GM23338 (cell line): ENCODE measurements at regions not wholly inside any gene's neighbourhood (a gene's known extent, or its start where the extent isn't known, plus 50 kb on each side); places are given as distances from the start of the nearest gene placed in this dataset.

ENCODE experiments used
- ATAC-seq: fragments of 200-7000 bp; cut with Tn5 transposase; 3 replicates; pipeline ENCODE4 v1.9.1; 2020
- DNase-seq: peaks from one replicate; pipeline ENCODE4 v3.0.0-alpha.2; 2015; ENCODE audit warnings: low spot score
- H2AFZ ChIP-seq: fragments of 200-600 bp; sonication (generic); 2 replicates; pipeline ENCODE4 v1.8.0; 2016; ENCODE audit warnings: antibody characterized with exemption, mild to moderate bottlenecking, moderate library complexity
- H3F3A ChIP-seq: fragments of 200-600 bp; sonication (generic); replicated peaks from 2 replicates; pipeline ENCODE4 v1.8.0; 2017; ENCODE audit warnings: antibody characterized with exemption, mixed run types, low read depth
- H3K27ac ChIP-seq: fragments of 200-600 bp; sonication (generic); 2 replicates; pipeline ENCODE4 v1.6.1; 2016; ENCODE audit warnings: low read depth
- H3K27me3 ChIP-seq: fragments of 200-600 bp; sonication (generic); 2 replicates; pipeline ENCODE4 v1.8.0; 2016; ENCODE audit warnings: mild to moderate bottlenecking, mixed run types, moderate library complexity; ENCODE audit not compliant: insufficient read depth
- H3K36me3 ChIP-seq: fragments of 200-600 bp; sonication (generic); 2 replicates; pipeline ENCODE4 v1.8.0; 2016; ENCODE audit warnings: mild to moderate bottlenecking; ENCODE audit not compliant: insufficient read depth
- H3K4me1 ChIP-seq: fragments of 200-600 bp; sonication (generic); 2 replicates; pipeline ENCODE4 v1.8.0; 2016; ENCODE audit warnings: mild to moderate bottlenecking, moderate library complexity; ENCODE audit not compliant: insufficient read depth
- H3K4me2 ChIP-seq: fragments of 200-600 bp; sonication (generic); 2 replicates; pipeline ENCODE4 v1.7.1; 2017; ENCODE audit warnings: mixed run types
- H3K4me3 ChIP-seq: fragments of 200-600 bp; sonication (generic); 2 replicates; pipeline ENCODE4 v1.6.1; 2016; ENCODE audit warnings: mixed run types
- H3K79me2 ChIP-seq: fragments of 200-600 bp; sonication (generic); replicated peaks from 2 replicates; pipeline ENCODE4 v1.8.0; 2017; ENCODE audit warnings: mild to moderate bottlenecking; ENCODE audit not compliant: insufficient read depth
- H3K9me2 ChIP-seq: fragments of 200-600 bp; sonication (generic); 2 replicates; pipeline ENCODE4 v1.8.0; 2017; ENCODE audit not compliant: insufficient read depth
- H4K20me1 ChIP-seq: fragments of 200-600 bp; sonication (generic); replicated peaks from 2 replicates; pipeline ENCODE4 v1.8.0; 2017; ENCODE audit warnings: mild to moderate bottlenecking; ENCODE audit not compliant: insufficient read depth
- H3K27ac Mint-ChIP-seq: 2 replicates; pipeline ENCODE4 v1.8.0; 2020; ENCODE audit warnings: inconsistent platforms, mild to moderate bottlenecking, moderate library complexity, mixed read lengths
- H3K27me3 Mint-ChIP-seq: 3 replicates; pipeline ENCODE4 v1.8.0; 2022; ENCODE audit warnings: low read depth, mild to moderate bottlenecking, moderate library complexity, mixed read lengths, inconsistent platforms; ENCODE audit not compliant: insufficient read depth, poor library complexity
- H3K36me3 Mint-ChIP-seq: 3 replicates; pipeline ENCODE4 v1.8.0; 2021; ENCODE audit warnings: low read depth, mild to moderate bottlenecking, inconsistent platforms, moderate library complexity, mixed read lengths
- H3K4me1 Mint-ChIP-seq: 3 replicates; pipeline ENCODE4 v1.8.0; 2020; ENCODE audit warnings: mild to moderate bottlenecking, inconsistent platforms, mixed read lengths
- H3K4me3 Mint-ChIP-seq: 3 replicates; pipeline ENCODE4 v1.8.0; 2021; ENCODE audit warnings: moderate library complexity, mild to moderate bottlenecking, inconsistent platforms, mixed read lengths
- H3K9me3 Mint-ChIP-seq: 3 replicates; pipeline ENCODE4 v1.8.0; 2020; ENCODE audit warnings: moderate library complexity, mild to moderate bottlenecking, inconsistent platforms, mixed read lengths
- CREB1 ChIP-seq: fragments of 250-450 bp; sonication (Bioruptor Pico); IDR thresholded peaks from 2 replicates; pipeline ENCODE4 v1.5.0; 2020; ENCODE audit warnings: low read depth, mild to moderate bottlenecking, moderate library complexity
- EZH2 ChIP-seq: fragments of 200-600 bp; sonication (generic); IDR thresholded peaks from one replicate; pipeline ENCODE4 v1.8.0; 2017; ENCODE audit warnings: antibody characterized with exemption, mild to moderate bottlenecking, low read depth; ENCODE audit not compliant: unreplicated experiment
- EZH2phosphoT487 ChIP-seq: fragments of 200-600 bp; sonication (generic); IDR thresholded peaks from one replicate; pipeline ENCODE4 v1.8.1; 2018; ENCODE audit warnings: antibody characterized with exemption; ENCODE audit not compliant: unreplicated experiment
- POLR2AphosphoS5 ChIP-seq: IDR thresholded peaks from 2 replicates; pipeline ENCODE4 v1.6.1; 2016; ENCODE audit warnings: antibody characterized with exemption, low read depth
- ZNF331 ChIP-seq: fragments of 250-450 bp; sonication (Bioruptor Pico); IDR thresholded peaks from 2 replicates; pipeline ENCODE4 v1.5.0; 2020; ENCODE audit warnings: low read depth, mild to moderate bottlenecking, moderate library complexity
- TF ChIP-seq, protein P1 (sequence below): IDR thresholded peaks from one replicate; pipeline ENCODE4 v1.6.1; 2018; ENCODE audit warnings: antibody characterized with exemption; ENCODE audit not compliant: unreplicated experiment
- TF ChIP-seq, protein P2 (sequence below): fragments of 250-450 bp; sonication (Bioruptor Pico); IDR thresholded peaks from 2 replicates; pipeline ENCODE4 v1.5.0; 2020; ENCODE audit warnings: mild to moderate bottlenecking, moderate library complexity

DNA sequence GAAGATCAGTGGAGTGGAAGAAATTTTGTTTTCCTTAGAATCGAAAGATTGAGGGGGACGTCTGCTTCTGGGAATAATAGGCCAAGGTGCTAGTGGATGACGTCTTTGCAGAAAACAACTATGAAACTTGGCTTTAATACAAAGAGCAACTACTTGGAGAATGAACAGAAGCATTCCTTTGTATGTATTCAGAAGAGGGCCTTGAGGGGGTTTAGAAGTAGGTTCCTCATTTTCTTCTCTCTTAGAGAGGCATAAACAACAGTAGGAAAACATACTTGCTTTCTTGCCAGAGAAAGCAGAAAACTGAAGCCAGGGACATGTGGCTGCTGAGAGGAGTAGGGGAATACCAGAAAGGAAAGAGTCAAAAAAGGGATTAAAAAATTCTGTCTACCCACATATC is 167.8 kb downstream of the ZNF330 start:
- no peaks in the 10 kb centered on the region for H3K4me1 Mint-ChIP-seq
- H3K9me3 Mint-ChIP-seq: no peaks in the 10 kb centered on the region; the same call in 2 of the 3 replicates
- Histone ChIP-seq H3K27me3 (no peaks in the 10 kb centered on the region), H3K27ac (no peak overlapping the region), H3K79me2 (no peaks in the 10 kb centered on the region), H3K4me3 (no peak overlapping the region), H3K4me2 (no peak overlapping the region), H3K9me2 (no peaks in the 10 kb centered on the region), H3F3A (no peaks in the 10 kb centered on the region), H2AFZ (no peak overlapping the region), H3K4me1 (no peaks in the 10 kb centered on the region), H4K20me1 (no peaks in the 10 kb centered on the region), H3K36me3 (no peaks in the 10 kb centered on the region)
- H3K4me3 Mint-ChIP-seq: no peak overlapping the region
- ATAC-seq: no peak
- H3K36me3 Mint-ChIP-seq: no peaks in the 10 kb centered on the region
- TF ChIP-seq EZH2 (no peak), POLR2AphosphoS5 (no peak), ZNF331 (CRISPR knock-in tag) (no peak), EZH2phosphoT487 (no peak), CREB1 (CRISPR knock-in tag) (no peak)
- TF ChIP-seq, protein P1, sequence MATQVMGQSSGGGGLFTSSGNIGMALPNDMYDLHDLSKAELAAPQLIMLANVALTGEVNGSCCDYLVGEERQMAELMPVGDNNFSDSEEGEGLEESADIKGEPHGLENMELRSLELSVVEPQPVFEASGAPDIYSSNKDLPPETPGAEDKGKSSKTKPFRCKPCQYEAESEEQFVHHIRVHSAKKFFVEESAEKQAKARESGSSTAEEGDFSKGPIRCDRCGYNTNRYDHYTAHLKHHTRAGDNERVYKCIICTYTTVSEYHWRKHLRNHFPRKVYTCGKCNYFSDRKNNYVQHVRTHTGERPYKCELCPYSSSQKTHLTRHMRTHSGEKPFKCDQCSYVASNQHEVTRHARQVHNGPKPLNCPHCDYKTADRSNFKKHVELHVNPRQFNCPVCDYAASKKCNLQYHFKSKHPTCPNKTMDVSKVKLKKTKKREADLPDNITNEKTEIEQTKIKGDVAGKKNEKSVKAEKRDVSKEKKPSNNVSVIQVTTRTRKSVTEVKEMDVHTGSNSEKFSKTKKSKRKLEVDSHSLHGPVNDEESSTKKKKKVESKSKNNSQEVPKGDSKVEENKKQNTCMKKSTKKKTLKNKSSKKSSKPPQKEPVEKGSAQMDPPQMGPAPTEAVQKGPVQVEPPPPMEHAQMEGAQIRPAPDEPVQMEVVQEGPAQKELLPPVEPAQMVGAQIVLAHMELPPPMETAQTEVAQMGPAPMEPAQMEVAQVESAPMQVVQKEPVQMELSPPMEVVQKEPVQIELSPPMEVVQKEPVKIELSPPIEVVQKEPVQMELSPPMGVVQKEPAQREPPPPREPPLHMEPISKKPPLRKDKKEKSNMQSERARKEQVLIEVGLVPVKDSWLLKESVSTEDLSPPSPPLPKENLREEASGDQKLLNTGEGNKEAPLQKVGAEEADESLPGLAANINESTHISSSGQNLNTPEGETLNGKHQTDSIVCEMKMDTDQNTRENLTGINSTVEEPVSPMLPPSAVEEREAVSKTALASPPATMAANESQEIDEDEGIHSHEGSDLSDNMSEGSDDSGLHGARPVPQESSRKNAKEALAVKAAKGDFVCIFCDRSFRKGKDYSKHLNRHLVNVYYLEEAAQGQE: no peak
- TF ChIP-seq, protein P2, sequence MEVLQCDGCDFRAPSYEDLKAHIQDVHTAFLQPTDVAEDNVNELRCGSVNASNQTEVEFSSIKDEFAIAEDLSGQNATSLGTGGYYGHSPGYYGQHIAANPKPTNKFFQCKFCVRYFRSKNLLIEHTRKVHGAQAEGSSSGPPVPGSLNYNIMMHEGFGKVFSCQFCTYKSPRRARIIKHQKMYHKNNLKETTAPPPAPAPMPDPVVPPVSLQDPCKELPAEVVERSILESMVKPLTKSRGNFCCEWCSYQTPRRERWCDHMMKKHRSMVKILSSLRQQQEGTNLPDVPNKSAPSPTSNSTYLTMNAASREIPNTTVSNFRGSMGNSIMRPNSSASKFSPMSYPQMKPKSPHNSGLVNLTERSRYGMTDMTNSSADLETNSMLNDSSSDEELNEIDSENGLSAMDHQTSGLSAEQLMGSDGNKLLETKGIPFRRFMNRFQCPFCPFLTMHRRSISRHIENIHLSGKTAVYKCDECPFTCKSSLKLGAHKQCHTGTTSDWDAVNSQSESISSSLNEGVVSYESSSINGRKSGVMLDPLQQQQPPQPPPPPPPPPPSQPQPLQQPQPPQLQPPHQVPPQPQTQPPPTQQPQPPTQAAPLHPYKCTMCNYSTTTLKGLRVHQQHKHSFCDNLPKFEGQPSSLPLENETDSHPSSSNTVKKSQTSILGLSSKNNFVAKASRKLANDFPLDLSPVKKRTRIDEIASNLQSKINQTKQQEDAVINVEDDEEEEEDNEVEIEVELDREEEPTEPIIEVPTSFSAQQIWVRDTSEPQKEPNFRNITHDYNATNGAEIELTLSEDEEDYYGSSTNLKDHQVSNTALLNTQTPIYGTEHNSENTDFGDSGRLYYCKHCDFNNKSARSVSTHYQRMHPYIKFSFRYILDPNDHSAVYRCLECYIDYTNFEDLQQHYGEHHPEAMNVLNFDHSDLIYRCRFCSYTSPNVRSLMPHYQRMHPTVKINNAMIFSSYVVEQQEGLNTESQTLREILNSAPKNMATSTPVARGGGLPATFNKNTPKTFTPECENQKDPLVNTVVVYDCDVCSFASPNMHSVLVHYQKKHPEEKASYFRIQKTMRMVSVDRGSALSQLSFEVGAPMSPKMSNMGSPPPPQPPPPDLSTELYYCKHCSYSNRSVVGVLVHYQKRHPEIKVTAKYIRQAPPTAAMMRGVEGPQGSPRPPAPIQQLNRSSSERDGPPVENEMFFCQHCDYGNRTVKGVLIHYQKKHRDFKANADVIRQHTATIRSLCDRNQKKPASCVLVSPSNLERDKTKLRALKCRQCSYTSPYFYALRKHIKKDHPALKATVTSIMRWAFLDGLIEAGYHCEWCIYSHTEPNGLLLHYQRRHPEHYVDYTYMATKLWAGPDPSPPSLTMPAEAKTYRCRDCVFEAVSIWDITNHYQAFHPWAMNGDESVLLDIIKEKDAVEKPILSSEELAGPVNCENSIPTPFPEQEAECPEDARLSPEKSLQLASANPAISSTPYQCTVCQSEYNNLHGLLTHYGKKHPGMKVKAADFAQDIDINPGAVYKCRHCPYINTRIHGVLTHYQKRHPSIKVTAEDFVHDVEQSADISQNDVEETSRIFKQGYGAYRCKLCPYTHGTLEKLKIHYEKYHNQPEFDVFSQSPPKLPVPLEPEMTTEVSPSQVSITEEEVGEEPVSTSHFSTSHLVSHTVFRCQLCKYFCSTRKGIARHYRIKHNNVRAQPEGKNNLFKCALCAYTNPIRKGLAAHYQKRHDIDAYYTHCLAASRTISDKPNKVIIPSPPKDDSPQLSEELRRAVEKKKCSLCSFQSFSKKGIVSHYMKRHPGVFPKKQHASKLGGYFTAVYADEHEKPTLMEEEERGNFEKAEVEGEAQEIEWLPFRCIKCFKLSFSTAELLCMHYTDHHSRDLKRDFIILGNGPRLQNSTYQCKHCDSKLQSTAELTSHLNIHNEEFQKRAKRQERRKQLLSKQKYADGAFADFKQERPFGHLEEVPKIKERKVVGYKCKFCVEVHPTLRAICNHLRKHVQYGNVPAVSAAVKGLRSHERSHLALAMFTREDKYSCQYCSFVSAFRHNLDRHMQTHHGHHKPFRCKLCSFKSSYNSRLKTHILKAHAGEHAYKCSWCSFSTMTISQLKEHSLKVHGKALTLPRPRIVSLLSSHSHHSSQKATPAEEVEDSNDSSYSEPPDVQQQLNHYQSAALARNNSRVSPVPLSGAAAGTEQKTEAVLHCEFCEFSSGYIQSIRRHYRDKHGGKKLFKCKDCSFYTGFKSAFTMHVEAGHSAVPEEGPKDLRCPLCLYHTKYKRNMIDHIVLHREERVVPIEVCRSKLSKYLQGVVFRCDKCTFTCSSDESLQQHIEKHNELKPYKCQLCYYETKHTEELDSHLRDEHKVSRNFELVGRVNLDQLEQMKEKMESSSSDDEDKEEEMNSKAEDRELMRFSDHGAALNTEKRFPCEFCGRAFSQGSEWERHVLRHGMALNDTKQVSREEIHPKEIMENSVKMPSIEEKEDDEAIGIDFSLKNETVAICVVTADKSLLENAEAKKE: no peak
- DNase-seq: no peak
- peak overlapping the region; percentile 66; the same call in 1 of the 2 replicates for H3K27ac Mint-ChIP-seq
- no peaks in the 10 kb centered on the region for H3K27me3 Mint-ChIP-seq
